ENCODE measurements at regions not wholly inside any gene's neighbourhood (a gene's known extent, or its start where the extent isn't known, plus 50 kb on each side); places are given as distances from the start of the nearest gene placed in this dataset.

DNA sequence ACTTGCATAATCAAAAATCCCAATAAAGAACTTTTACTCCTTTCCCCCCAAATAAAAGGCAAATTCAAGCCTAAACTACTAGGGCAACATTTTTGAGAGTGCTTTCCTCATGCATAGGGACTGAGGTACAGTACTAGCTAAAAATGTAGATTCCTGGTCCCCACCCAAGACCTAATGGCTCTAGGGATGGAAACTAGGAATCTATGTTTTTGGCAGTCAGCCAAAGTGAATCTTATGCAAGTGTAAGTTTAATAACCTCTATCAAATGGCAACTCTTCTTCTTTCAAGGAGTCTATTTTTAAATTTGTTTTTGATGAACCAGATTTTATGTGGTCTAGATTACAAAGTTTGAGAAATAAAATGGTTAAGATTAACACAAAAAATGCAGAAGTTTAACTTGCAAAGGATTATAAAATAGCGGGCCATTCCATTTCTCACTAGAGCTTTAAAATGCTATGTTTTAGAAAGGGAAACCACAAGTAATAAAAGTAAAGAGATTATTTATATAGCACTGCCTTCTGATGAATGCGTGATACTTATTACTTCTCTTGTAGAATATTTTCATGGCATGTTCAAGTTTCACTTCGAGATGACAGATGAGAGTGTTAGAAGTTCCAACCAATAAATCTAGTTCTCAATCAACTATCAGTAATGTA lies 70.4 kb upstream of the MDFIC start:
- ATAC-seq (ENCODE audit: insufficient read depth, low read depth) (no peak), DNase-seq (no peak)
- Histone ChIP-seq H3K27ac (ENCODE audit: low read length) (no peak overlapping the region), H3K9me3 (ENCODE audit: insufficient read depth, low read length, severe bottlenecking) (no peaks in the 10 kb centered on the region), H3K4me3 (ENCODE audit: low read depth in 1 of 2, low read length in 2 of 2) (no peak overlapping the region), H3K79me2 (ENCODE audit: insufficient read depth, low read length) (no peaks in the 10 kb centered on the region), H3K4me1 (ENCODE audit: insufficient read depth, low read length) (no peaks in the 10 kb centered on the region), H2AFZ (ENCODE audit: low read depth, low read length) (no peak overlapping the region), H3K9ac (ENCODE audit: low read depth, low read length) (no peak overlapping the region), H3K4me2 (ENCODE audit: insufficient read depth, low read length) (no peak overlapping the region), H4K20me1 (ENCODE audit: insufficient read depth, low read length) (no peaks in the 10 kb centered on the region), H3K27me3 (ENCODE audit: insufficient read depth, low read length, poor library complexity) (no peaks in the 10 kb centered on the region), H3K36me3 (ENCODE audit: insufficient read depth, low read length) (no peaks in the 10 kb centered on the region)
- no peak for TF ChIP-seq EZH2 (IDR thresholded peaks at IDR 0.05; ENCODE audit: borderline replicate concordance, low read depth, low read length, severe bottlenecking)
- TF ChIP-seq, protein P1, sequence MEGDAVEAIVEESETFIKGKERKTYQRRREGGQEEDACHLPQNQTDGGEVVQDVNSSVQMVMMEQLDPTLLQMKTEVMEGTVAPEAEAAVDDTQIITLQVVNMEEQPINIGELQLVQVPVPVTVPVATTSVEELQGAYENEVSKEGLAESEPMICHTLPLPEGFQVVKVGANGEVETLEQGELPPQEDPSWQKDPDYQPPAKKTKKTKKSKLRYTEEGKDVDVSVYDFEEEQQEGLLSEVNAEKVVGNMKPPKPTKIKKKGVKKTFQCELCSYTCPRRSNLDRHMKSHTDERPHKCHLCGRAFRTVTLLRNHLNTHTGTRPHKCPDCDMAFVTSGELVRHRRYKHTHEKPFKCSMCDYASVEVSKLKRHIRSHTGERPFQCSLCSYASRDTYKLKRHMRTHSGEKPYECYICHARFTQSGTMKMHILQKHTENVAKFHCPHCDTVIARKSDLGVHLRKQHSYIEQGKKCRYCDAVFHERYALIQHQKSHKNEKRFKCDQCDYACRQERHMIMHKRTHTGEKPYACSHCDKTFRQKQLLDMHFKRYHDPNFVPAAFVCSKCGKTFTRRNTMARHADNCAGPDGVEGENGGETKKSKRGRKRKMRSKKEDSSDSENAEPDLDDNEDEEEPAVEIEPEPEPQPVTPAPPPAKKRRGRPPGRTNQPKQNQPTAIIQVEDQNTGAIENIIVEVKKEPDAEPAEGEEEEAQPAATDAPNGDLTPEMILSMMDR (IDR thresholded peaks at IDR 0.05; ENCODE audit: borderline replicate concordance, extremely low read depth, low read length, poor library complexity, severe bottlenecking), result no peak

DNA sequence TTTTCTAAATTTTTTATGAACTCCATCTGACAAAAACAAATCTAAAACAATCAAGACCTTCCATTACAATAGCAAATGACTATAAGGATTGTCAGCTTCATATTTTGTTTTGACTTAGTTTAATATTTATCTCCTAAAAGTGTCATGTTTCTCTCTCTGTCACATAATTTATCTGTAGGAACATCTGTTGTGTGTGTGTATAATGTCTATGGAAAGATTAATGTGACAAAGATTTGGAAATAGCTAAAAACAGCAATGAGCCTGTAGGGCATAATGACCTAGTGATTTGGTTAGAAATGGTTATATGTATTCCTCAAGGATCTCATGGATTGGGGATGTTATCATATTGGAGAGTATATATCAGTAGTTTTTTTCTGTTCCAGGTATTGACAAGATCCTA lies 69.6 kb upstream of the MDFIC start:
- no peaks in the 10 kb centered on the region for H3K9me3 ChIP-seq (ENCODE audit: insufficient read depth, low read length, severe bottlenecking)
- H3K4me2 ChIP-seq (ENCODE audit: insufficient read depth, low read length), result no peak overlapping the region
- TF ChIP-seq, protein P1 (IDR thresholded peaks at IDR 0.05; ENCODE audit: borderline replicate concordance, extremely low read depth, low read length, poor library complexity, severe bottlenecking), result no peak
- no peak for TF ChIP-seq EZH2 (IDR thresholded peaks at IDR 0.05; ENCODE audit: borderline replicate concordance, low read depth, low read length, severe bottlenecking)
- H3K4me1 ChIP-seq (ENCODE audit: insufficient read depth, low read length), result no peaks in the 10 kb centered on the region
- DNase-seq (no peak), ATAC-seq (ENCODE audit: insufficient read depth, low read depth) (no peak)
- H3K27ac ChIP-seq (ENCODE audit: low read length), result no peak overlapping the region
- H3K79me2 ChIP-seq (ENCODE audit: insufficient read depth, low read length), result no peaks in the 10 kb centered on the region
- no peak overlapping the region for H3K4me3 ChIP-seq (ENCODE audit: low read depth in 1 of 2, low read length in 2 of 2)
- no peaks in the 10 kb centered on the region for H4K20me1 ChIP-seq (ENCODE audit: insufficient read depth, low read length)
- H3K27me3 ChIP-seq (ENCODE audit: insufficient read depth, low read length, poor library complexity), result no peaks in the 10 kb centered on the region
- H3K9ac ChIP-seq (ENCODE audit: low read depth, low read length), result no peak overlapping the region
- no peaks in the 10 kb centered on the region for H3K36me3 ChIP-seq (ENCODE audit: insufficient read depth, low read length)
- no peak overlapping the region for H2AFZ ChIP-seq (ENCODE audit: low read depth, low read length)

DNA sequence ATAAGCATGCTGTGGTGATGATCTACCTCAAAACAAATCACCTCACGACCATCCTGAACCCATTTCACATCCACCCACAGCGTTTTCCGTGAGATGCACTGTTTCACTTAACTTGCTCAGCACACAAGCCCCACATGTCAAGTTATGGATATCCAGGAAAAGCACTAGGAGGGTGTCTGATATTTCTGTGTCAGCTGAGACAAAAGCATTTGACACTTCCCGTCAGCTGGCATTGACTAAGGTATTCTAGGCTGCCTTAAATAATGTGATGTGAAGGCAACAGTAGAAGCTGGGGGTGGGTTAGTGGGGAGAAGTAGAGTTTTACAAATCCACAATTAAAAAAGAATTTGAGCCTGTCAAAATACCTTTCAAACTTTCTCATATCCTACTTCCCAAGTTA lies 68.7 kb upstream of the MDFIC start:
- no peak overlapping the region for H3K27ac ChIP-seq (ENCODE audit: low read length)
- H4K20me1 ChIP-seq (ENCODE audit: insufficient read depth, low read length), result no peaks in the 10 kb centered on the region
- TF ChIP-seq, protein P1 (IDR thresholded peaks at IDR 0.05; ENCODE audit: borderline replicate concordance, extremely low read depth, low read length, poor library complexity, severe bottlenecking), result no peak
- TF ChIP-seq EZH2 (IDR thresholded peaks at IDR 0.05; ENCODE audit: borderline replicate concordance, low read depth, low read length, severe bottlenecking), result no peak
- H3K4me3 ChIP-seq (ENCODE audit: low read depth in 1 of 2, low read length in 2 of 2), result no peak overlapping the region
- no peaks in the 10 kb centered on the region for H3K9me3 ChIP-seq (ENCODE audit: insufficient read depth, low read length, severe bottlenecking)
- no peak overlapping the region for H2AFZ ChIP-seq (ENCODE audit: low read depth, low read length)
- H3K36me3 ChIP-seq (ENCODE audit: insufficient read depth, low read length), result no peaks in the 10 kb centered on the region
- no peaks in the 10 kb centered on the region for H3K79me2 ChIP-seq (ENCODE audit: insufficient read depth, low read length)
- no peak overlapping the region for H3K4me2 ChIP-seq (ENCODE audit: insufficient read depth, low read length)
- no peak overlapping the region for H3K9ac ChIP-seq (ENCODE audit: low read depth, low read length)
- no peaks in the 10 kb centered on the region for H3K4me1 ChIP-seq (ENCODE audit: insufficient read depth, low read length)
- no peak for DNase-seq
- no peak for ATAC-seq (ENCODE audit: insufficient read depth, low read depth)
- H3K27me3 ChIP-seq (ENCODE audit: insufficient read depth, low read length, poor library complexity), result no peaks in the 10 kb centered on the region

All from DND-41 (cell line).